Middle frontal gyrus (tissue), 1 donor: ENCODE measurements at regions not wholly inside any gene's neighbourhood (a gene's known extent, or its start where the extent isn't known, plus 50 kb on each side); places are given as distances from the start of the nearest gene placed in this dataset.
"Not testable (repeated sequence)": the region's sequence is repeated elsewhere in the genome, so short reads cannot be mapped to it uniquely, and the experiment has no call there.

Experiments used
- DNase-seq: peaks from one replicate; pipeline ENCODE4 v3.0.0-alpha.2; 2015; ENCODE audit warnings: low spot score; ENCODE audit errors: extremely low spot score

- DNase-seq = no peak
These were observed 297.8 kb upstream of the PRKCQ start for GRCh38 chr10:6877722-6878392.

- DNase-seq = no peak
These were observed 297.3 kb upstream of the PRKCQ start for GRCh38 chr10:6877336-6877721.

- no peak for DNase-seq
These were observed 295.3 kb upstream of the PRKCQ start for GRCh38 chr10:6875269-6875865.

- no peak for DNase-seq
These were observed 291.1 kb upstream of the PRKCQ start for GRCh38 chr10:6871128-6871527.

- no peak for DNase-seq
These were observed 288.1 kb upstream of the PRKCQ start for GRCh38 chr10:6868036-6868725.

- no peak for DNase-seq
These were observed 286.7 kb upstream of the PRKCQ start for GRCh38 chr10:6866757-6867156.

- DNase-seq = no peak
These were observed 284.1 kb upstream of the PRKCQ start for GRCh38 chr10:6864142-6864541.

- no peak for DNase-seq
These were observed 283.3 kb upstream of the PRKCQ start for GRCh38 chr10:6863381-6863780.

GRCh38 chr10:6850452-6850851, 270.4 kb upstream of the PRKCQ start:
- DNase-seq = no peak

GRCh38 chr10:6847561-6847960, 267.5 kb upstream of the PRKCQ start:
- DNase-seq = no peak

- DNase-seq = no peak
These were observed 264.0 kb upstream of the PRKCQ start for GRCh38 chr10:6843894-6844650.

GRCh38 chr10:6843481-6843881, 263.4 kb upstream of the PRKCQ start:
- no peak for DNase-seq

- DNase-seq = no peak
These were observed 262.6 kb upstream of the PRKCQ start for GRCh38 chr10:6842722-6843121.

GRCh38 chr10:6841761-6842160, 261.7 kb upstream of the PRKCQ start:
- DNase-seq = no peak

- DNase-seq = no peak
These were observed 260.7 kb upstream of the PRKCQ start for GRCh38 chr10:6840766-6841165.

GRCh38 chr10:6840201-6840691, 260.2 kb upstream of the PRKCQ start:
- no peak for DNase-seq

GRCh38 chr10:6838118-6838517, 258.0 kb upstream of the PRKCQ start:
- no peak for DNase-seq

GRCh38 chr10:6833458-6834011, 253.5 kb upstream of the PRKCQ start:
- DNase-seq = no peak

- DNase-seq = not testable (repeated sequence)
These were observed 250.9 kb upstream of the PRKCQ start for GRCh38 chr10:6830981-6831380.

- DNase-seq = not testable (repeated sequence)
These were observed 244.7 kb upstream of the PRKCQ start for GRCh38 chr10:6824793-6825192.

- no peak for DNase-seq
These were observed 243.7 kb upstream of the PRKCQ start for GRCh38 chr10:6823770-6824169.

GRCh38 chr10:6819301-6819700, 239.2 kb upstream of the PRKCQ start:
- no peak for DNase-seq
